ENCODE measurements at regions not wholly inside any gene's neighbourhood (a gene's known extent, or its start where the extent isn't known, plus 50 kb on each side); places are given as distances from the start of the nearest gene placed in this dataset.
A peak's percentile ranks its signal among the peaks of the same experiment; 100 is the strongest.

DNA sequence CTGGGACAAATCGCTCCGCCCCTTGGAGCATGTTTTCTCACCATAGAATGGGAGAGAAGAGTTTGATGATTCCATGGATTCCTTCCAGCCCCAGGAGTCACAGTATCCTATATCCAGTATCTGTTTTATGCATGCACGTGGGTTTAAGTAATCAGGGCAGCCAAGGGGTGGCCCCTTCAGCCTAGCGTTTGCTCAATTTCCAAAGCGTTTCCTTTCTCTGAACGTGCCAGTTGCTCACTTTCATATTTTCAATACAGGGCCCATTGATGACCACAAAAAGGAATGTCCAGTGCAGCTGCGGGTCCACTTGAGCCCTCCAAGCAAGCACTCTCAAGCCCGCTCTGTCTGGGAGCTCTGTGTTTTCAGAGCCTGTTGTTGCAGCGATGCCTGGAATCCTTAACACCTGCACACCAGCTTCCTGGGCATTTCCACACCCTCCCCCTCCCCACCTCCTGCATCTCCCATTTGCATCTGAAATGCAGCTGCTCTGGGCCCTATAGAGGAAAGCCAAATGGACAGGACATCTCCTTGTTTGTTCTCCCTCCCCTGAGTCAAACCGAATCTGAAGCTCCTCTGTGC, 164.3 kb upstream of the LPP start:
- peak in 1 of 2 donors; percentile 48 for DNase-seq (ENCODE audit: low read depth in 1 of 2, low spot score in 1 of 2)
- H3K27me3 ChIP-seq, result peaks cover 10% of the 10 kb centered on the region
- no peaks in the 10 kb centered on the region for H3K4me1 ChIP-seq (ENCODE audit: low read depth)
- no peaks in the 10 kb centered on the region for H3K9me3 ChIP-seq (ENCODE audit: low read depth)
- H3K36me3 ChIP-seq, result no peaks in the 10 kb centered on the region
- H3K4me3 ChIP-seq, result no peak overlapping the region
- TF ChIP-seq, protein P1, sequence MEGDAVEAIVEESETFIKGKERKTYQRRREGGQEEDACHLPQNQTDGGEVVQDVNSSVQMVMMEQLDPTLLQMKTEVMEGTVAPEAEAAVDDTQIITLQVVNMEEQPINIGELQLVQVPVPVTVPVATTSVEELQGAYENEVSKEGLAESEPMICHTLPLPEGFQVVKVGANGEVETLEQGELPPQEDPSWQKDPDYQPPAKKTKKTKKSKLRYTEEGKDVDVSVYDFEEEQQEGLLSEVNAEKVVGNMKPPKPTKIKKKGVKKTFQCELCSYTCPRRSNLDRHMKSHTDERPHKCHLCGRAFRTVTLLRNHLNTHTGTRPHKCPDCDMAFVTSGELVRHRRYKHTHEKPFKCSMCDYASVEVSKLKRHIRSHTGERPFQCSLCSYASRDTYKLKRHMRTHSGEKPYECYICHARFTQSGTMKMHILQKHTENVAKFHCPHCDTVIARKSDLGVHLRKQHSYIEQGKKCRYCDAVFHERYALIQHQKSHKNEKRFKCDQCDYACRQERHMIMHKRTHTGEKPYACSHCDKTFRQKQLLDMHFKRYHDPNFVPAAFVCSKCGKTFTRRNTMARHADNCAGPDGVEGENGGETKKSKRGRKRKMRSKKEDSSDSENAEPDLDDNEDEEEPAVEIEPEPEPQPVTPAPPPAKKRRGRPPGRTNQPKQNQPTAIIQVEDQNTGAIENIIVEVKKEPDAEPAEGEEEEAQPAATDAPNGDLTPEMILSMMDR (IDR thresholded peaks at IDR 0.05; ENCODE audit: low read depth, low read length), result no peak
- H3K27ac ChIP-seq, result no peak overlapping the region

DNA sequence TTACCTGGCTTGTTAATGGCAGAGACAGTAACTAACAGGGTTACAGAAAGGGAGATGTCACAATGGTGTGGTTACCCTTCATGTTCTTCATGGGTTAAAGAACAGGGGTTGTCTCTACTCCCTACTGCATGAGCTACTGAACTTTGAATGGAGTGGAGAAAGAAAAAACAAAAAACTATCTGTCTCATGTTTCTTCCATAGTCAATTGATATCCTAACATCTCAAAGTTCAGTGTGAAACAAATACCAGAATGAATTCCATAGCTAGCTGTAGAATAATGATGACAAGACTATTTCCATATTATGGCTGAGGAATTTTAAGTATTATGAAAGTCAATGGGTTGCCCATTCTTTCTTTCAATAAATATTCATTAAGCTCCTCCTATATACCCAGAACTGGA, 161.3 kb upstream of the LPP start:
- Histone ChIP-seq H3K27me3 (peaks cover 10% of the 10 kb centered on the region), H3K36me3 (no peaks in the 10 kb centered on the region), H3K4me3 (no peak overlapping the region), H3K9me3 (ENCODE audit: low read depth) (no peaks in the 10 kb centered on the region), H3K27ac (no peak overlapping the region), H3K4me1 (ENCODE audit: low read depth) (no peaks in the 10 kb centered on the region)
- DNase-seq (ENCODE audit: low read depth in 1 of 2, low spot score in 1 of 2), result no peak
- TF ChIP-seq, protein P1 (IDR thresholded peaks at IDR 0.05; ENCODE audit: low read depth, low read length), result no peak

DNA sequence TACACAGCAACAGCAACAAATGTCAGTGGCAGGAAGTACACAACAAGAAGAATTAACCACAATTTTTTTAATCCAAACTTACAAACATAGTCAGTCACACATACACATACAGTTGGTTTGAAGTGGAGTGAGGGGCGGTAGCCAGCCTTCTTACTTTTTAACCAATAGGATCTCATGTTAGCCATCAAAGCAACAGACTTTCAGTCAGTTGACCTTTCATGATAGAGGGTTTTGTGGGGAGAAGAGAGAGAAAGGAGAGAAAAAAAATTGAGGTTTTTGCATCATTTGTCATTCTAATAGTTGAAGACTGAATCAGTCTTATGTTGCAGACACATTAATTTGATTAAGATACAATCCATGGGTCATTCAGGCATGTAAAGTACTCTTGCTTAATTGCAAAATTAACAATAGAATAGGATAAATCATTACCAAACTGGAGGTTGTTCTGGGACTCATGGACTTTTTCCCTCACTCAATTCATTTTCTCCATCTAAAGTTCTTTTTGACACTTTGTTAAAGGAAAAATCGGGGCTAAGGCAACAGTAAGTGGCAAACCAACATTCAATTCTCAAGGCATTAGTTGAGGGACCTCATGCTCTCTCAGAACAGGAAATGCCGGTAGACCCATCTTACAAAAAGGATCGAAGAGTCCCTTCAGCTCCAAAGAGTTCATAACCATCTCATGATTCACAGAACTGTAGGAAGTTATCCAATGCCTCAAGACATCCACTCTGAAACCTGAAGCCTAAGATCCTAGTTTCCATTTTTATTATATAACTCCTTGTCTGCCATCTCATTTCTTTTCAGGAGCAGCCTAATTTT, 159.5 kb upstream of the LPP start:
- Histone ChIP-seq H3K4me3 (no peak overlapping the region), H3K36me3 (no peaks in the 10 kb centered on the region), H3K27me3 (peaks cover 10% of the 10 kb centered on the region), H3K9me3 (ENCODE audit: low read depth) (no peaks in the 10 kb centered on the region), H3K27ac (no peak overlapping the region), H3K4me1 (ENCODE audit: low read depth) (no peaks in the 10 kb centered on the region)
- TF ChIP-seq, protein P1 (IDR thresholded peaks at IDR 0.05; ENCODE audit: low read depth, low read length), result no peak
- no peak for DNase-seq (ENCODE audit: low read depth in 1 of 2, low spot score in 1 of 2)

DNA sequence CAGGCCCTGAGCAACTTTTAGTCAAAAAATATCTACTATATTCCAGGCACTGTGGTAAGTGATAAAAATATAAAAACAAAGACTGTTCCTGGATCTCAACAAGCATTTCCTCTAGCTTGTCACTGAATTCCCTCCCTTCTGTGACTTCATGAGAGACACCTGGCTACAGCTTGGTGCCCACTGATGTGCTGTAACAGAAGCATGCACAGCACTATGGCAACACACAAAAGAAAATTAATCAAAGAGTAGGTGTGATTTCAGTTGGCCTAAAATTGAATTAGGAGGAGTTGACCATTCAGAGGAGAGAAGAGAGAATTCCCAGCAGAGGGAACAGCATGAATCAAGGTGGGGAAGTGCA, 158.9 kb upstream of the LPP start:
- no peaks in the 10 kb centered on the region for H3K9me3 ChIP-seq (ENCODE audit: low read depth)
- TF ChIP-seq, protein P1 (IDR thresholded peaks at IDR 0.05; ENCODE audit: low read depth, low read length), result no peak
- H3K27ac ChIP-seq, result no peak overlapping the region
- H3K27me3 ChIP-seq, result peaks cover 10% of the 10 kb centered on the region
- no peak for DNase-seq (ENCODE audit: low read depth in 1 of 2, low spot score in 1 of 2)
- H3K4me3 ChIP-seq, result no peak overlapping the region
- no peaks in the 10 kb centered on the region for H3K4me1 ChIP-seq (ENCODE audit: low read depth)
- H3K36me3 ChIP-seq, result no peaks in the 10 kb centered on the region

DNA sequence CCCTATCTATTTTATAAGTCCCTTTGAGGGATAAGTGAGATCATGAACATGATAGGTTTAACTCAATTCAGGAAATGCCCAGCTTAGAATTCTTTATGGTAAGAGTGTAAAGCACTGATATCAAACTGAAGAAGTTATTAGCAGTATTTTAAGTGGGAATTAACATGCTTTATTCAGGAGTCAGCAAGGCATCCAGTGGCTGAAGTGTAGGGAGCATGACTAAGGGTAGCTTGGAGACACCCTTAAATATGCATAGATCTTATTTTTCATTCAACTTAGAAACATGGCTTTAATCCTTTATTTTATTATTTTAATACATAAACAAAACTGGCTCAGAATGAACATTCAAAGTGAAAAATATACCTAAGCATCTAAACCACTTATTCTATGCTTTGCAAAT, 158.3 kb upstream of the LPP start:
- H3K9me3 ChIP-seq (ENCODE audit: low read depth), result no peaks in the 10 kb centered on the region
- TF ChIP-seq, protein P1 (IDR thresholded peaks at IDR 0.05; ENCODE audit: low read depth, low read length), result no peak
- no peak for DNase-seq (ENCODE audit: low read depth in 1 of 2, low spot score in 1 of 2)

More for the DNA sequence above, 158.3 kb upstream of the LPP start:
- Histone ChIP-seq H3K27me3 (peaks cover 4% of the 10 kb centered on the region), H3K4me3 (no peak overlapping the region), H3K36me3 (no peaks in the 10 kb centered on the region), H3K4me1 (ENCODE audit: low read depth) (no peaks in the 10 kb centered on the region), H3K27ac (no peak overlapping the region)

Data from cardiac muscle cell (in vitro differentiated cells and primary cell).